Sigmoid colon (tissue), 4 donors: ENCODE measurements at regions not wholly inside any gene's neighbourhood (a gene's known extent, or its start where the extent isn't known, plus 50 kb on each side); places are given as distances from the start of the nearest gene placed in this dataset.

Source experiments
- EP300 ChIP-seq, 4 donors: sonication (generic); formaldehyde crosslinking; IDR thresholded peaks; one replicate each; pipeline ENCODE4 v1.6.1; 2017; ENCODE audit warnings: antibody characterized with exemption in 4 of 4
- POLR2A ChIP-seq, 2 donors: fragments of 450-650 bp; IDR thresholded peaks; one replicate each; pipeline ENCODE4 v1.6.1; 2016; ENCODE audit warnings: antibody characterized with exemption in 2 of 2, mild to moderate bottlenecking in 2 of 2, moderate library complexity in 2 of 2
- POLR2AphosphoS5 ChIP-seq, 4 donors: sonication (generic); formaldehyde crosslinking; IDR thresholded peaks; one replicate each; pipeline ENCODE4 v1.6.1; 2017; ENCODE audit warnings: antibody characterized with exemption in 4 of 4
- TF ChIP-seq, protein P1 (sequence below), 4 experiments: fragments of 450-650 bp in 3 of 4; fragments of 200-600 bp in 1 of 4; IDR thresholded peaks; one replicate each; pipeline ENCODE4 v1.5.1; 2016 to 2019; ENCODE audit warnings: antibody characterized with exemption in 4 of 4, mild to moderate bottlenecking in 3 of 4, moderate library complexity in 2 of 4

DNA sequence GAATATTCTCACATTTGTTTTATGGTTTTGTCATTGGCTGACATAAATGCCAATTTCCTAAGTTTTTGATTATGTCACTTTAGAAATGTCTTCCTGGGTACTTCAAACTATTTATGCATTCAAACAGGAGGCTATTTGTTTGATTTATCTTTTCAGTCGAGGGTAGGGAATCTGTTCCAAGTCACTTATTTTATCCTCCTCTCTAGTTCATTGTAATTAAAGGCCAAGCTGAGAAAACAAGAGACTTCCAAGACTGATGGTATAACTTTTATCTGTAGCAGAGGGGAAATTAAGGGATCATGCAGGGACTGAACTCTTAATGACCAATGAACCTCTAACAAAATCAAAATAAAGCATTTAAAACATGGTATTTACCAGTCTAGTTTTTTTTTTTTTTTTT lies 968.4 kb downstream of the SORCS3 start:
- TF ChIP-seq, protein P1, sequence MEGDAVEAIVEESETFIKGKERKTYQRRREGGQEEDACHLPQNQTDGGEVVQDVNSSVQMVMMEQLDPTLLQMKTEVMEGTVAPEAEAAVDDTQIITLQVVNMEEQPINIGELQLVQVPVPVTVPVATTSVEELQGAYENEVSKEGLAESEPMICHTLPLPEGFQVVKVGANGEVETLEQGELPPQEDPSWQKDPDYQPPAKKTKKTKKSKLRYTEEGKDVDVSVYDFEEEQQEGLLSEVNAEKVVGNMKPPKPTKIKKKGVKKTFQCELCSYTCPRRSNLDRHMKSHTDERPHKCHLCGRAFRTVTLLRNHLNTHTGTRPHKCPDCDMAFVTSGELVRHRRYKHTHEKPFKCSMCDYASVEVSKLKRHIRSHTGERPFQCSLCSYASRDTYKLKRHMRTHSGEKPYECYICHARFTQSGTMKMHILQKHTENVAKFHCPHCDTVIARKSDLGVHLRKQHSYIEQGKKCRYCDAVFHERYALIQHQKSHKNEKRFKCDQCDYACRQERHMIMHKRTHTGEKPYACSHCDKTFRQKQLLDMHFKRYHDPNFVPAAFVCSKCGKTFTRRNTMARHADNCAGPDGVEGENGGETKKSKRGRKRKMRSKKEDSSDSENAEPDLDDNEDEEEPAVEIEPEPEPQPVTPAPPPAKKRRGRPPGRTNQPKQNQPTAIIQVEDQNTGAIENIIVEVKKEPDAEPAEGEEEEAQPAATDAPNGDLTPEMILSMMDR (IDR thresholded peaks at IDR 0.05), result no peak
- TF ChIP-seq POLR2AphosphoS5 (IDR thresholded peaks at IDR 0.05) (no peak), POLR2A (IDR thresholded peaks at IDR 0.05) (no peak), EP300 (IDR thresholded peaks at IDR 0.05) (no peak)
